ENCODE measurements at regions not wholly inside any gene's neighbourhood (a gene's known extent, or its start where the extent isn't known, plus 50 kb on each side); places are given as distances from the start of the nearest gene placed in this dataset.

DNA sequence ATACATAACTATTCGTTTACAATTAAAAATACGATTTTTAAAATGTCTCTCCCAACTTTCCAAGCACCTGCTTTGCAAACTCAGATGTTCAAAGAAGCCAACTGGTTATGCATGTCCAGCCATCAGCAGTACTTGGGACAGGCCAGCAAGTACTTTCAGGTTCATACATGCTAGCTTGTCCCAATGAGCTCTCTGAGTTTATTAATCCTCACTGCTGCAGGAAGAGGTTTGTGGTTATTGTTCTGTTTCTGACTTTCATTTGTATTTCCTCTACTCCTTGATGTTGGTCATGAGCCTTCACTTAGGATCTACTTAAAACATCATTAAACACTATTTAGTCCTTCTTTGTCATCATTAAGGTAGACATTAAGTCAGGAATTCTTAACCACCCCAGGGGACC, 374.1 kb downstream of the LRATD1 start:
- ATAC-seq = no peak
- DNase-seq (ENCODE audit: extremely low read depth in 1 of 4, low spot score in 3 of 4) = no peak
- H3K4me2 ChIP-seq (ENCODE audit: insufficient read depth, low read length) = no peak overlapping the region
- no peaks in the 10 kb centered on the region for H4K20me1 ChIP-seq (replicated peaks; ENCODE audit: control insufficient read depth, insufficient read depth, low read length)
- H3K27me3 ChIP-seq (ENCODE audit: control insufficient read depth in 2 of 2, insufficient read depth in 2 of 2, low read length in 2 of 2) = no peaks in the 10 kb centered on the region
- POLR2A ChIA-PET = no interaction called here
- no peaks in the 10 kb centered on the region for H3K4me1 ChIP-seq (replicated peaks in 1 of 2; ENCODE audit: control insufficient read depth in 2 of 2, insufficient read depth in 2 of 2, low read length in 2 of 2)
- H3K9me3 ChIP-seq (replicated peaks; ENCODE audit: control insufficient read depth, insufficient read depth, low read depth, low read length) = no peaks in the 10 kb centered on the region
- H3K9ac ChIP-seq (ENCODE audit: insufficient read depth in 1 of 2, low read depth in 2 of 2, low read length in 2 of 2) = no peak overlapping the region
- BruUV-seq (replicated peaks) = no TSS peak
- no peak overlapping the region for H2AFZ ChIP-seq (ENCODE audit: low read depth, low read length)
- no peak for FAIRE-seq
- H3K9me1 ChIP-seq (ENCODE audit: control insufficient read depth, insufficient read depth, low read length) = no peaks in the 10 kb centered on the region
- H3K79me2 ChIP-seq (ENCODE audit: control insufficient read depth, insufficient read depth, low read length) = no peaks in the 10 kb centered on the region
- in situ Hi-C loops (cut with MboI) (no loop called here), intact Hi-C loops (cut with micrococcal nuclease) (no loop called here)
- WGBS (ENCODE audit: insufficient coverage, low coverage, missing lambda C conversion rate) = 0% methylated on average over 2 of the region's 2 CpGs
- no peak overlapping the region for H3K27ac ChIP-seq (ENCODE audit: extremely low read depth, low read depth, low read length)
- TF ChIP-seq NFIC (IDR thresholded peaks at IDR 0.05) (no peak), NFRKB (IDR thresholded peaks at IDR 0.05; ENCODE audit: low read depth) (no peak), SIN3B (IDR thresholded peaks at IDR 0.05; ENCODE audit: low read depth) (no peak), ZNF274 (IDR thresholded peaks at IDR 0.05; ENCODE audit: borderline replicate concordance, low read depth, low read length) (no peak), TAF7 (tag; IDR thresholded peaks at IDR 0.05) (no peak), SETDB1 (IDR thresholded peaks at IDR 0.05; ENCODE audit: low read length) (no peak), ZNF780A (CRISPR knock-in tag; IDR thresholded peaks at IDR 0.05) (no peak), HMGN3 (IDR thresholded peaks at IDR 0.05; ENCODE audit: borderline replicate concordance, extremely low read depth, insufficient read length, low read depth, low read length) (no peak), ZNF124 (CRISPR knock-in tag; IDR thresholded peaks at IDR 0.05) (no peak), SAFB (IDR thresholded peaks at IDR 0.05; ENCODE audit: borderline replicate concordance, low read depth, low read length) (no peak), ETS2 (tag; IDR thresholded peaks at IDR 0.05; ENCODE audit: borderline replicate concordance, poor library complexity, severe bottlenecking) (no peak), NR2C2 (CRISPR knock-in tag; IDR thresholded peaks at IDR 0.05) (no peak), NR2C2 (tag; IDR thresholded peaks at IDR 0.05) (no peak), KAT7 (CRISPR knock-in tag; IDR thresholded peaks at IDR 0.05; ENCODE audit: borderline replicate concordance) (no peak), HDAC8 (tag; IDR thresholded peaks at IDR 0.05) (no peak), E2F3 (CRISPR knock-in tag; IDR thresholded peaks at IDR 0.05) (no peak), NFATC3 (IDR thresholded peaks at IDR 0.05) (no peak)
- TF ChIP-seq, protein P1, sequence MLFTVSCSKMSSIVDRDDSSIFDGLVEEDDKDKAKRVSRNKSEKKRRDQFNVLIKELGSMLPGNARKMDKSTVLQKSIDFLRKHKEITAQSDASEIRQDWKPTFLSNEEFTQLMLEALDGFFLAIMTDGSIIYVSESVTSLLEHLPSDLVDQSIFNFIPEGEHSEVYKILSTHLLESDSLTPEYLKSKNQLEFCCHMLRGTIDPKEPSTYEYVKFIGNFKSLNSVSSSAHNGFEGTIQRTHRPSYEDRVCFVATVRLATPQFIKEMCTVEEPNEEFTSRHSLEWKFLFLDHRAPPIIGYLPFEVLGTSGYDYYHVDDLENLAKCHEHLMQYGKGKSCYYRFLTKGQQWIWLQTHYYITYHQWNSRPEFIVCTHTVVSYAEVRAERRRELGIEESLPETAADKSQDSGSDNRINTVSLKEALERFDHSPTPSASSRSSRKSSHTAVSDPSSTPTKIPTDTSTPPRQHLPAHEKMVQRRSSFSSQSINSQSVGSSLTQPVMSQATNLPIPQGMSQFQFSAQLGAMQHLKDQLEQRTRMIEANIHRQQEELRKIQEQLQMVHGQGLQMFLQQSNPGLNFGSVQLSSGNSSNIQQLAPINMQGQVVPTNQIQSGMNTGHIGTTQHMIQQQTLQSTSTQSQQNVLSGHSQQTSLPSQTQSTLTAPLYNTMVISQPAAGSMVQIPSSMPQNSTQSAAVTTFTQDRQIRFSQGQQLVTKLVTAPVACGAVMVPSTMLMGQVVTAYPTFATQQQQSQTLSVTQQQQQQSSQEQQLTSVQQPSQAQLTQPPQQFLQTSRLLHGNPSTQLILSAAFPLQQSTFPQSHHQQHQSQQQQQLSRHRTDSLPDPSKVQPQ (CRISPR knock-in tag; IDR thresholded peaks at IDR 0.05; ENCODE audit: borderline replicate concordance) = no peak
- H3K4me3 ChIP-seq = no peak overlapping the region
- H3K36me3 ChIP-seq (ENCODE audit: control insufficient read depth, insufficient read depth, low read length) = no peaks in the 10 kb centered on the region
- CTCF ChIA-PET (ENCODE audit: low intra/inter-chr PET ratio) = no interaction called here

Data from K562 (cell line).